ENCODE measurements at regions not wholly inside any gene's neighbourhood (a gene's known extent, or its start where the extent isn't known, plus 50 kb on each side); places are given as distances from the start of the nearest gene placed in this dataset.
"Not testable (repeated sequence)": the region's sequence is repeated elsewhere in the genome, so short reads cannot be mapped to it uniquely, and the experiment has no call there.

DNA sequence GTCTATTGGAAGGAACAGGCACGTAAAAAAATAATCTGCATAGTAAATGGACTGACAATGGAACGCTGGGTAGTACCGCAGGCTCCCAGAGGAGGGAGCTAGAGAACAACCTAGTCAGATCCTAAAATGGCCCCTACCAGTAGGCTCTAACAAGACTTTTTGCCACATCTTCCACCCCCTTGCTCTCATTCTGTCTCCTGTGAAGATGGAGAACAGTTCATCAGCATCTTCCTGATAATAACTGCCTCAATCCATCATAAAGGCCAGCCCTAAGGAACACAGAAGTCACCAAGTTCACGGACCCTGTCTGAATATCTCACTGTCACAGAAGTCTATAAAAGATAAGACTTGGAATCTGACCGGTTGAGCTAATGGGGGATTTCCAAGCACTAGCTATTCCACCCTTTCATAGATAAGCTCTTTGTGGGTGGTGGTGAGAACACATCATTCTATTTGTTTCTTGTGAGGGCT is 133.4 kb downstream of the SLC1A3 start:
- peak; percentile 80 for DNase-seq

DNA sequence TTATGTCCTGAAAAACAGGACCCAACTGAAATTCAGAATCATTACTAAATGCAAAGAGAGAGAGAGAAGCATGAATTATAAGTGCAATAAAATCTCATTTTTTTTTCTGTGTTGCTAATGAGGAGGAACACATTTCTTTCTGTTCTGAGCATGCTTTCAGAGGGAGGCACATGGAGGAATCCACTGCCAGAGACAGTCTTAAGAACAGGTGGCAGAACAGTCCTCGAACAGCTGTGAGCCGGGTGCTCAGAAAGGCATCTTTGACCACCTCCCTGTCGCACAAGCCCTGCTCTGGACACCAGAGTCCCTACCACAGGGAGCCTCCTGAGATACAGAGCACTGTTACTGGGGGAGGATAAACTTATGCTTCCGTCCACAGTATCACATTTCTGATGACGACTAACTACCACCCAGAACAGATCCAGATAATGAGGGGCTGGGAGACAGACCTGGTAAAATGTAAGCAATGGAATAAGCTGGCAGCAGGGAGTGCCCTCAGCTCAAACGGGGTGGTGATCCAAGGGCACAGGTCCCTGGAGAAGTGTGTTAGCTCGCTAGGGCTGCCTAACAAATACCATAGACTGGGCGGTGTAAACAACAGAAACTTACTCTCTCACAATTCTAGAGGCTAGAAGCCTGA is 134.0 kb downstream of the SLC1A3 start:
- no peak for DNase-seq

DNA sequence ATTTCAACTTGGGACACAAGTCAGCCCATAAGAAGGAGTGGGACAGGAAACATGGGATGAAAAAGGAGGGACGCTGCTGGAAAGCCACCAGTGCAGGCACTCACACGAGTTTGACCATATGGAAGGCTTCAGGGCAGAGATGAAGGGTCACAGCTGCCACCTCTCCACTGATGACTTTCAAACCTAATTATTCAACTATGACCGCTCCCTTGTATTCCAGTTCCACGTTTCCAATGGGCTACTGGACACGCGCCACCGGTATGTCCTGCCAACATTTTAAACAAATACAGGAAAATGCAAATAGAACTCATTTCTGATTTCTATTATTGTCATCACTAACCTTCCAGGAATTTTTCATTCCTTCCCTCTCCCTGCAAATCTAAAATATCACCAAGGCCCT is 134.7 kb downstream of the SLC1A3 start:
- DNase-seq, result no peak

DNA sequence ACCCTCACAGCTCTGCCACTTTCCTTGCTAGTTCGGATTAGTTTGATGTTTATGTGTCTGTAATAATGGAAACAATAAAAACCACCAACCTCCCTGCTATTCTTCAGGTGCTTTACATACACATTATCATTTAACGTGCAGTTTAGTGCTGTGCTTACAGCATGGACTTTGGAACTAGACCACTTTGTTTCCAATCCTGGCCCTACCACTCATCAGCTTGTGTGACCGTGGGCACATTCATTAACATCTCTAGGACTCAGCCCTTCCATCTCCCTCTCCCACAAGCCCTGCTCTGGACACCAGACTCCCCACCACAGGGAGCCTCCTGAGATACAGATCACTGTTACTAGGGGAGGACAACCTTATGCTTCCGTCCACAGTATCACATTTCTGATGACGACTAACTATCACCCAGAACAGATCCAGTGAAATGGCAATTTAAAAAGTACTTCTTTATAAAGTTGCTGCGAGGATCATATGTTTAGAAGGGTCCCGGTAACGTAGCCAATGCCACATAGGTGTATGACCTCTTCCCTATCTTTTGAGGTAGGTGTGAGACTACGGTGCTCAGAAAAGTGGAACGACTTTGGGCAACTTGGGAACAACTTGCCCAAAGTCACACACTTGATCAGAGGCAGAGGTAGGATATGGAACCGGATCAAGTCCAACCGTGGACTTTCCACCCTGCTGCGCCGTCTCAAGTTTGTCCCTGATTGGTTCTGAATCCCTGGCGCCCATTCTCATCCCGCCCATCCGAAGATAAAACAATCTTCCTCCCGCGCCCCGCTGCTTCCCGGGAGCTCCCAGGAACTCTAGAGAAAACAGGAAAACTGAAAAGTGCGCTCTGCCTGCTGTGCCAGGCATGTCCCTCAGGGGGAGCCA is 132.4 kb upstream of the NIPBL start:
- DNase-seq, result peak; percentile 66

DNA sequence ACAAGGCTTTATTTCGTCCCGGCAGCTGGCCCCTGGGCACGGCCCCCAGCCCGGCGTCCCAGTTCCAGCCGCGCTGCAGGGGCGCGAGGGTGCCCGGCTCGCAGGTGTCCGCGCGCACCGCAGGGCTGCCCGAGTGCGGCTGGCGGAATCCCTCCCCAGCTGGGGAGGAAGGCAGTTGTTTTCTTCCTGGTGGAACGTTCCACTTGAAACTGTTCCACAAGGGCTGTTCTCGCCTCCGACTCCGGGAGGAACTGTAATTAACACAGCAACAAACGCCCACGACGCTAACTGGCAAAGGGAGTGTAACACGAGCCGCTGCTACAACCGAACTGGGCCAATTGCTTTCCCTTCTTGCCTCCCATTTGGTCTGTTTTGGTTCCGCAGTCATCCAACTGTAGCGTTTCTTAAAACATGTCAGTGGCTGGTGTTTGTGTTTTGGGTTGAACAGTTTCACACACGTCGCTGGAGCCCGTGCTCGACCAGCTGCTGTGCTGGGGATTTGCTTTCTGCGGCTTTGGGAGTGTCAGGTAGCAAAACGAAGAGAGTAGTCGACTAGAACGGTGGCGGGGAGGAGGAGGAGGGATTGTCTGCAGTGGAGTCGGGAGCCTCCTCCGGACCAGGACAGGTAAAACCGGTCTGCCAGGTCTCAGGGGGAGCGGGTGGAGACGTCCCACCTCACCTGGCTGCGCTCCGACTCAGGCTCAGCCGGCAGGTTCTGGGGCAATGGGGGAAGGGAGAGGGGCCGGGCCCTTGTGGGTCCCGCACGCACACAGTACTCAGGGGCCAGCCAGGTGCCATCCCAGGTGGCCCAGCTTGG is 131.6 kb upstream of the NIPBL start:
- DNase-seq, result peak; percentile 61

DNA sequence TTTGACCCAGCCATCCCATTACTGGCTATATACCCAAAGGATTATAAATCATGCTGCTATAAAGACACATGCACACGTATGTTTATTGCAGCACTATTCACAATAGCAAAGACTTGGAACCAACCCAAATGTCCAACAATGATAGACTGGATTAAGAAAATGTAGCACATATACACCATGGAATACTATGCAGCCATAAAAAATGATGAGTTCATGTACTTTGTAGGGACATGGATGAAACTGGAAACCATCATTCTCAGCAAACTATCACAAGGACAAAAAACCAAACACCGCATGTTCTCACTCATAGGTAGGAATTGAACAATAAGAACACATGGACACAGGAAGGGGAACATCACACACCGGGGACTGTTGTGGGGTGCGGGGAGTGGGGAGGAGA is 128.8 kb upstream of the NIPBL start:
- not testable (repeated sequence) for DNase-seq

DNA sequence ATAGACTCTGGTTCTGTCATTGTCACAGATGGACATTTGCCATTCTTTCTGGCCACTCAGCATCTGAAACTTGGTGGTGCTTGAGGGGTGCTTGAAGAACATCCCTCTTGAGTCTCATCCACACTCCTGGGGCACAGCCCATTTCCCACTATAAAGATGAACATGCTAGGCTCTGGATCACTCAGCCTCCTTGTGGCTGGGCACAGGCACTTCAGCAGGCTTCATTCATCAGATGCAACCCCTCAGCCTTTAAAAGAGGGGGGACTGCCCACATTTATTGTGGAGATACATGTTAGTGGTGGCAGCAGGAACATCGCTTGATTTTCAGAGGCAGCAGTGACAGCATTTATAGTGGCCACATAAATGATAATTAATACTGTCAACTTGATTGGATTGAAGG is 124.7 kb upstream of the NIPBL start:
- DNase-seq, result no peak

DNA sequence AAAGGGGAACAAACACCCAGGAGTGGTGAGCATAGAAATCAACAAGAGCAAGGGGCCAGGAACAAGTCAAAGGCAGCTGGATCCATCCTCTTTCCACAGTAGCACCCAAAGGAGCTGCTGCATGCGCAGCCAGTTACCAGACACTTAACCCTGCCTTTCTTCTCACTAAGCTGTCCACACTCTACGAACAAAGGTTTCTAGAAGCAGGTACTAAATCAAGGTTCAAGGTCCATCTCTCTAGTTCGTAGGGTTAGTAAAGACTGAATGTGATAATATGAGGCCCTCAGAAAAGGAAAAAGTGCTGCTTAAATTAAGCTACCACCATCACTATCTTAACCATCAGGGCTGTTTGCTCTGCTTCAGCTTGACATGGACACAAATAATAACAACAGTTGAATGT is 121.2 kb upstream of the NIPBL start:
- DNase-seq, result no peak

DNA sequence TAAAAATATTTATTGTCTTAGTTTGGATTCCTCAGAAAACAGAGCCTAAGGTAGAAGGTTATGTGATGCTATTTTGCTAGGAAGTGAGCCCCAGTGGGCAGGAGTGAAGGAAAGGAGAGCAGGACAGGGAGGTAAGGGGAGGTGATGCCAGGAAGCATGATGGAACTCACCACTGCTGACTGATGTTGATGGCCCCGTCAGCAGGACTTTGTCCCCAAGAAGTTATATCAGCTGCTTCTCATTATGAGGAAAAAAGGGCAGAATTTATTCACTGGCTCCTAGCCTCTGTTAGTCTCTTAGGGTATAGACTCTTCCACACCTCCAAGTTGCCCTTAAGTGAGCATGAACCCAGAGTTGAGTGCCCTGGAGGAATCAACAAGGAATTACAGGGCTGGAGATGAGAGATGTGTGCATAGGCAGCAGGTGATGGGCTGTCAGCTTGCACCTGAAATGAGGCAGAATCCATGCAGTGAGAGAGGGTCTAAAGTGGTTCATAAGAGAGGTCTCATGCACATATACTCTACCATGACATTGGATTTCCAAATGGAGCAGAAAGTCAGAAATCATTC is 120.6 kb upstream of the NIPBL start:
- no peak for DNase-seq

DNA sequence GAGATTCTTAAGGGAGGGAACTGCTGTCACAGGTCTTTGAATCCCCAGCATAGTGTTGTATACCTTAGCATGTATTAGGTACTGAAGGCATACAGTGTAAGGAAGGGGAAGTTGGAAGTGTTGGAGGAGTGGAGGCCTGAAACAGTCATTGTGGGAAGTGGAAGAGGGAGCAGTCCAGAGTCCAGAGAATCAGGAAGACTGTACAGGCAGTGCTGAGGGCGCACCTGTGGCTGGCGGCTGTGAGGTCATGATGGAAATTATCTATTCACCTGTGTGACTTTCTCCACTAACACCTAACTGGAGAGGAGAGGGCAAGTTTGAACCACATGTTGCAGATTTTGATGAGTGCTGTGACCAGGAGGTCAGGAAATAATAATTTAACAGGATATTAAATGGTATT is 119.7 kb upstream of the NIPBL start:
- DNase-seq, result no peak

DNA sequence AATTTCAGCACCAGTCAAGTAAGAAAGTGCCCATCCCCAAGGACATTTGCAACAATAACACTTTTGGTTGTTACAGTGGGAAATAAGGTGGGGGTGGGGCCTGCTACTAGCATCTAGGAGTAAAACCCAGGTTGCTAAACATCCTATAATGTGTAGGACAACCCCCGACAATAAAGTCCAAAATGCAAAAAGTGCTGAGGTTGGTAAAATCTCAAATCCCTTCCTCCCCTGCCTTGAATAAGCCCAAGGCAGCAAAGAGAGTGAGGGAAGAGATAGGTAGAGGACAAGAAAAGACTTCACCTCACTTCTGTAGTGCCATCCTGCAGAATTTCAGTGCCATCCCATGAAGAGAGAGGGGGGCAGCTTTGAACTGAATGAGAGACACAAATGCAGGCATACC is 117.5 kb upstream of the NIPBL start:
- DNase-seq, result no peak

DNA sequence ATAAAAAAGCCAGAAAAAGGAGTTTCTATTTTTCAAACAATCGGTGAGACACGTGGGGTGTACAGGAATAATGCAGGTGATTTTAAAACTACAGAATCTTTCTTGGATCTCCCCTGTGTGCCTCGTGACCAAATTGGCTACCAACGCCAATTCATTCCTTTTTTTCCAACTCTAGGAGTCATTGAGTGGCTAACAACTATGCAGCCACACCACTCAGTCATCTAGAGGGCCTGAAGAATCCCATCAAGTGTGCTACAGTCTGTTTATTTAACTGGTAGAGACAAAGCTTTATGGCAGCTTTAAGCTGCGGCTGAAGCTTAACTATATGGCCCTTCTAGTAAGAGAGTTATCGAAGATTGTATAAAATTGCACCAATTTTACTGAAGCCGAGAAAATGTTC is 113.1 kb upstream of the NIPBL start:
- DNase-seq, result no peak

DNA sequence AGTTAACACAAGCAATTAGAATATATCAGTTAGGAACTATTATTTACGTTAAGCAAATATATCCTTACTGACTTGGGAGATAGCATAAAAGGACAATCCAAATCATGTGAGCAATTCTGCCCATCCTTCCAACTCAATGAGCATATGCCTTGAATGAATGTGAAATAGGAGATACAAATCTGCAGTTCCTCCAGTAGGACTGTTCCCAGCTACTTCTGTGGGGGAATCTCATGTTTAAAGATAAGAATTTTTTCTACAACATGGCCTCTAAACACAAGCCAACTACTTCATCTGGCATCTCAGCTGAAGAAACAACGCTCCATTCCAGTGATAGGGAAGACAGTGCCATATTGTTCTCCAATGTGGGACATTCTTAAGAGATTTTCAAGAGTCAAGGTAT is 110.7 kb upstream of the NIPBL start:
- no peak for DNase-seq

DNA sequence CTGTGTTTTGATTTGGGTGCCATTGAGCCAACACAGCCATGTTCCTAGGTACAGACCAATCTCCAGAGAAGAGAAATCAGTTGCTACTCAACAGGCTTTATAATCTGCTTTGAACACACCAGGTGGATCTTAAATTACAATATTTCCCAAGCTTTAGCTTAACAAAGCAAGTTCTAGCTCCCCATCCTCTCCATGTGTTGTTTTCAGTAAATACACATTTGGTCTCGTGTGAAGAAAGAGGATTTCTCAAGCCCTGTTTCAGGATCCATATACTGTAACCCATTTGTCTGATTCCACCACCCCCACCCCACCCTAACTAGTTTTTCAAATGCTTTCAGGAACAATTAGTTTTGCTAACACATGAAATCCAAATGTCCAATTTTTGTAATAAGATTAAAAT is 109.6 kb upstream of the NIPBL start:
- DNase-seq, result no peak

DNA sequence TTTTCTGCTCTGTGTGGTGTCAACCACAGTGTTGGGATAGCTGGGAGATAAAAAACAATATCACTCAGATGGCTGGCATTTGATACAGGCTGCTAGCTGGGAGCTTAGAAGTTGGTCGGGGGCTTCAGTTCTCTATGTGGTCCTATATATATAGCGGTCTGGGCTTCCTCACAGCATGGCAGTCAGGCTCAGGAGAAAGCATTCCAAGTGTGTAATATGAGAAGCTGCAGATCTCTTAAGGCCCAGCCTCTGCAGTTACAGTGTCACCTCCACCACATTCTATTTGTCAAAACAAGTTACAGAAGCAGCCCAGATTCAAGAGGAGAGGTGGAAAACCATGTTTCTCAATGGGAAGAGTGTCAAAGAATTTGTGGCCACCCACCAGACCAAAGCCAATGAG is 108.1 kb upstream of the NIPBL start:
- no peak for DNase-seq

DNA sequence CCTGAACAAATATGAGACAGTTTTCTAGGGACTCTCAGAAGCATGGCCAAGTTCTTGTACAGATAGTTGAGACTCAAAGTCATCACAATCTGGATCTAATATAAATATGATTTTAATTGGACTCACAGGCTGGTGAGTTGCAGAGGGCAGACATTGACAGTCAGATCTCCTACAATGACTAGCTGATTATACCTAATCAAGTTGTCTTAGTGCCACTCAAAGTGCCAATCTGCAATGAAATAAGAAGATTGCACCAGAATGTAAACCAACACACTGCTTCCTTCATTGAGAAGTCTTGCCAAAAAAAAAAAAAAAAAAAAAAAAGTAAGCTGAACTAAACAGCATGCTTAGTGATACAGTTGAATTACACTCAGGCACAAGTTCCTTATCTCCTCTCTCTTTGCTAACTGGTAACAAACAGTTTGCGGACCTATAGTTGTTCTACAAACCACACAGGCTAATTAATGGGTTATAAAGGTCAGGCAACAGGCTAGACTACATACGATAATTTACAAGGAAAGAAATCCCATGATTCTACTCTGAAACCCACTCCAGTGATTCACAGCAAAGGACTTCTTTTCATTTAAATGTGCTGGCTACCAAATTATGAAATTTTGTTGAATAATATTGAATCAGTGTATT is 107.3 kb upstream of the NIPBL start:
- no peak for DNase-seq

DNA sequence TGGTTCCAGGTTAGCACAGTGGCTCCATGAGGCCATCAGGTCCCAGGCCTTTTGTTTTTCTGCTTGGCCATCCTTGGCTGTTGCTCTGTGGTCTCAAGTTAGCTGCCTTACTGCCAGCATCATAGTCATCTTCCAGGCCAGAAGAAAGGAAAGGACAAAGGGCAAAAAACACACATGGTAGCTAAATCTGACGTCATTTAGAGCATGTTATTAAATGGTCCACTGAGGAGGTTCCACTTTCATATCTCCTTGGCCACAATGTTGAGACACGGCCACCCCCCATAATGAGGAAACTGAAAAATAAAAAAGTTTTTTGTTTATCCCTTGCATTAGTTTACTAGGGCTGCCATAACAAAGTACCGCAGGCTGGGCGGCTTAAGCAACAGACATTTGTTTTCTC is 106.4 kb upstream of the NIPBL start:
- DNase-seq, result no peak

DNA sequence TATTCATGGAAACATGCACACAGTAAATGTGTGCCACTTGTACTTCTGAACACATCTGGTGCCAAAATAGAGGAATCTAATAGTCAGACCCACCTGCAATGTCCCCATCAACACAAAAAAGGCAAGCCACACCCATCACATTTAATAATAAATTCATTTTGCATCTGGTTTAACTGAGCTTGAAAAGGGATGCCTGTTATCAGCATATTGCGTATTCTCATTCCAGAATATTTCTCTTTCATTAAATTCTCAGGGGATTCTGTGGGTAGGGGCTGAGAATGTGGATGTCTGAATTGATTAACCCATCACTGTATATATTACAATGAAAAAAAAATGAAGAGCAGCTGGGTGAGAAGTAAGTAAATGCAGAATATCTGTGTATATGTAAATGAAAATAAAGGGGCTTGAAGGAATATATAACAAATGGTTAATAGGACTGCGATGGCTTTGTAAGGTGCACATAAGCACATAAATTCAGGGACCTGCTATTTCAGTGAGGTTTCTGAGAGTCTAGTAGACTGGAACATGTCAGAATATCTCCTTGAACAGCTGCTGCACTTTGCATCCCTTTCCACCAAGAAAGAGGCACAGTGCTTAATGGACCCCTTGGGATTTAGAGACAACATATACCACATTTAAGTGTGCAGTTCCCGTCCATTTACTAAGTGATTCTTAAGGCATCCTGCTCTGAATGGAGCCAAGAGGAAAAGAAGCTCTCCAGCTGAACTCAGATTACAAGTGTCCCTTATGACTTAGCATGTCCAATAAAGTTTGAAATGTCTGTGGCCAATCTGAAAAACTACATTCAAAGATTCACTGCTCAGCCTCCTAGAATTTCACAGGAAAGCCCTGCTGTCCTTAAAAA is 104.1 kb upstream of the NIPBL start:
- no peak for DNase-seq

DNA sequence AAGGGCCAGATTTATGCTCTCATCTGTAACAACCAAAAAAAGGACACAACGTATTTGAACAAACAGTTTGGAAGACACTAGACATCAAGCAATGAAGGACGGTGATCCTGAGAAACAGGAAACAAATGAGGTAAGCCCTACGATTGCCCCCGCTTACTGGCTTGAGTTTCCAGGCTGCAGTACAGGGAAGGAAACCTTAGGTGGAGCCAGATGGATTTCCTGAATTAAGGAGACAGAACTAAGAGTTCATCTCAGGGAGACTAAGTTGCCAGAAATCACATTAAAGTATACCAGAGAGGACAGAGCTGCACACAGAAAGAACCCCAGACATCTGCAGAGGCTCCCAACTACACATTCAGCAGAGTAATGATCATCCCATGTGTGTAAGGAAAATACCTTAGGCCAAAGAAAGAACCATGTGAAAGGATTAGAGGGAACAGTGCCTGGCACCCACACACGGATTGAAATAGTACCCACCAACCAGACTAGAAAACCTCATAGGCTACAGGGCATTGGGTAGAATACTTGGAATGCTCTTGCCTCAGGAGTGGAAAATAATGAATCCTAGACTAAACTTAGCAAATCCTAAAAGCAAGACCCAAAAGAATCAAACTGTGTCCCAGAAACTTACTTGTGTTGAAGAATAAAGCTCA is 99.3 kb upstream of the NIPBL start:
- peak; percentile 33 for DNase-seq

DNA sequence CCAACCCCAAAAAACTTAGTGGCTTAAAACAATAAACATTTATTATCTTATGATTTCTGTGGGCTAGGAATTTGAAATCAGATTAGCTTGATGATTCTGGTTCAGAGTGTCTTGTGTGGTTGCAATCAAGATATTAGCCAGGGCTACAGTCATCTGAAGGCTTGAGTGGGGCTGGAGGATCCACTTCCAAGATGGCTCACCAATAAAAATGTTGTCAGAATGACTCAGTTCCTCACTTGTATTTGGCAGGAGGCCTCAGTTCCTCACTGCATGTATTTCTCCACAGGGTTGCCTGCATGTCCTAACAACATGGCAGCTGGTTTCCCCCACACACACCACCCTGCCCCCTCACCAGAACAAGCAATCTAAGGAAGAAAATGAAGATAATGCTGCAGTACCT is 98.2 kb upstream of the NIPBL start:
- peak; percentile 8 for DNase-seq

DNA sequence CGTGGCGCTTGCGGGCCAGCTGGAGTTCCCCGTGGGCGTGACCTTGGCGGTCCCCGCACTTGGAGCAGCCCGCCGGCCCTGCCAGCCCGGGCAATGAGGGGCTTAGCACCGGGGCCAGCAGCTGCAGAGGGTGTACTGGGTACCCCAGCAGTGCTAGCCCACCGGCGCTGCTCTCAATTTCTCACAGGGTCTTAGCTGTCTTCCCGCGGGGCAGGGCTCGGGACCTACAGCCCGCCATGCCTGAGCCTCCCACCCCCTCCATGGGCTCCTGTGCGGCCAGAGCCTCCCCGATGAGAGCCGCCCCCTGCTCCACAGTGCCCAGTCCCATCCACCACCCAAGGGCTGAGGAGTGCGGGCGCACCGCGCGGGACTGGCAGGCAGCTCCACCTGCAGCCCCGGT is 94.0 kb upstream of the NIPBL start:
- not testable (repeated sequence) for DNase-seq

Measured in suppressor macrophage treated with lipopolysaccharide for 4 hours (primary cell).